ENCODE measurements at regions not wholly inside any gene's neighbourhood (a gene's known extent, or its start where the extent isn't known, plus 50 kb on each side); places are given as distances from the start of the nearest gene placed in this dataset.

- Mint-ChIP-seq H3K27ac (no peak overlapping the region), H3K9me3 (no peaks in the 10 kb centered on the region), H3K4me3 (no peak overlapping the region), H3K27me3 (ENCODE audit: insufficient read depth) (no peaks in the 10 kb centered on the region), H3K36me3 (ENCODE audit: low read depth) (no peaks in the 10 kb centered on the region), H3K4me1 (ENCODE audit: low read depth) (peaks cover 11% of the 10 kb centered on the region; the same call in 1 of the 2 replicates)
- TF ChIP-seq, protein P1, sequence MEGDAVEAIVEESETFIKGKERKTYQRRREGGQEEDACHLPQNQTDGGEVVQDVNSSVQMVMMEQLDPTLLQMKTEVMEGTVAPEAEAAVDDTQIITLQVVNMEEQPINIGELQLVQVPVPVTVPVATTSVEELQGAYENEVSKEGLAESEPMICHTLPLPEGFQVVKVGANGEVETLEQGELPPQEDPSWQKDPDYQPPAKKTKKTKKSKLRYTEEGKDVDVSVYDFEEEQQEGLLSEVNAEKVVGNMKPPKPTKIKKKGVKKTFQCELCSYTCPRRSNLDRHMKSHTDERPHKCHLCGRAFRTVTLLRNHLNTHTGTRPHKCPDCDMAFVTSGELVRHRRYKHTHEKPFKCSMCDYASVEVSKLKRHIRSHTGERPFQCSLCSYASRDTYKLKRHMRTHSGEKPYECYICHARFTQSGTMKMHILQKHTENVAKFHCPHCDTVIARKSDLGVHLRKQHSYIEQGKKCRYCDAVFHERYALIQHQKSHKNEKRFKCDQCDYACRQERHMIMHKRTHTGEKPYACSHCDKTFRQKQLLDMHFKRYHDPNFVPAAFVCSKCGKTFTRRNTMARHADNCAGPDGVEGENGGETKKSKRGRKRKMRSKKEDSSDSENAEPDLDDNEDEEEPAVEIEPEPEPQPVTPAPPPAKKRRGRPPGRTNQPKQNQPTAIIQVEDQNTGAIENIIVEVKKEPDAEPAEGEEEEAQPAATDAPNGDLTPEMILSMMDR (IDR thresholded peaks at IDR 0.05): no peak
- no peak for DNase-seq
Measured at GRCh38 chr7:46715579-46715978, 794.5 kb upstream of the IGFBP3 start.

- H3K4me3 Mint-ChIP-seq: no peak overlapping the region
- H3K27me3 Mint-ChIP-seq (ENCODE audit: insufficient read depth): no peaks in the 10 kb centered on the region
- no peaks in the 10 kb centered on the region for H3K36me3 Mint-ChIP-seq (ENCODE audit: low read depth)
- peaks cover 11% of the 10 kb centered on the region; the same call in 1 of the 2 replicates for H3K4me1 Mint-ChIP-seq (ENCODE audit: low read depth)
- TF ChIP-seq, protein P1 (IDR thresholded peaks at IDR 0.05): no peak
- DNase-seq: no peak
- no peak overlapping the region for H3K27ac Mint-ChIP-seq
- H3K9me3 Mint-ChIP-seq: no peaks in the 10 kb centered on the region
Measured at GRCh38 chr7:46714904-46715303, 793.8 kb upstream of the IGFBP3 start.

DNA sequence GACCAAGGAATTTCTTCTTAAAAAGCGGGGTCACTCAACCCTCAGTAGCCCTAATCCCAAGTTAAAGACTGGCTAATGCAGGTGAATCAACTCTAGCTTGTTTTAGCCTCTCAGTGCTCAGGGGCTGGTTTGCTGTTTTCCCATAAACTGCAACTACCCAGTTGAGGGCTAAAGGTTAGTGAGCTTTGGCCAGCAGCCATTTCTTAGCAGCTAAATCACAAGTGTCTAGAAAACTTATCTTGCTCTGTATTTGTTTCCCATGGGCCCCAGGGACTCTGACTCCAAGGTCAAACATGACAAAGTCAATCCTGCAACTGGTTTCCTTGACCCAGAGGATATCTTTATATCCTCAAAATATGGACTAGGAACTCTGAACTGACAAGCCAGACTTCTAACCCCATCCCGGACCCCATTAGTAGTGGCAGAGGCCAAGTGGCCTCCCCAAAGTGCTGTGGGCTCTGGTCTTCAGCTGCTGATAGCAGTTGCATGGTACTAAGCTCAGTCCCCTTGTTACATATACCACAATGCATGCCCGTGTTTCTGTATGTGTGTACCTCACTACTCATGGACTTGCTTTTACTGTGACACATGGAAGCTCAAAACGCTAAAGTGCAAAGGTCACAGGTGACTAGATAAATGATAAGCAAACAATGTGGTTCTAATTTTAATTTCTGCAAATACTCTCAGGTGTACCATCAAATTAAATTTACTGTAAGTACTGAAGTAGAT is 793.0 kb upstream of the IGFBP3 start:
- no peaks in the 10 kb centered on the region for H3K9me3 Mint-ChIP-seq
- no peak for DNase-seq
- no peaks in the 10 kb centered on the region for H3K27me3 Mint-ChIP-seq (ENCODE audit: insufficient read depth)
- no peaks in the 10 kb centered on the region for H3K36me3 Mint-ChIP-seq (ENCODE audit: low read depth)
- no peak overlapping the region for H3K4me3 Mint-ChIP-seq
- no peak overlapping the region for H3K27ac Mint-ChIP-seq
- peaks cover 11% of the 10 kb centered on the region; the same call in 1 of the 2 replicates for H3K4me1 Mint-ChIP-seq (ENCODE audit: low read depth)
- TF ChIP-seq, protein P1 (IDR thresholded peaks at IDR 0.05): no peak

DNA sequence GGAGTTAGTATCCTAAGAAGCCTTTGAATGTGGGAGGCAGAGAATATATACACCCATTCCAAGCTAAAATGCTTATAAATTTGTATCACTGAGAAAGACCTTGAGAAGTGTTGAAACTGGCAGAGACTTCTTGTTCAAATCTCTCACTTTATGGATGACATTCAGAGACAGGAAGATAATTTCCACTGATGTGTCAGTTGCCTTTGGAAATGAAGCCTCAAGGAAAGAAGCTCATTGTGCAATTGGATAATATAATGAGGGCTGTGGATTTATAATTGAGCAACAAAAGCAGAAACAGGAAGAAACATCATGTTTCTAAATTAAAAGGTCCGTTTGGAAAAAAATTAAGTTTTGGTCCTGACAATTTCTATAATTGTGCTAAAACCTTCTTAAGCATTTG is 789.9 kb upstream of the IGFBP3 start:
- Mint-ChIP-seq H3K36me3 (ENCODE audit: low read depth) (no peaks in the 10 kb centered on the region), H3K4me3 (no peak overlapping the region), H3K4me1 (ENCODE audit: low read depth) (peaks cover 24% of the 10 kb centered on the region), H3K9me3 (no peaks in the 10 kb centered on the region), H3K27me3 (ENCODE audit: insufficient read depth) (no peaks in the 10 kb centered on the region), H3K27ac (no peak overlapping the region)
- DNase-seq: no peak
- TF ChIP-seq, protein P1 (IDR thresholded peaks at IDR 0.05): no peak

DNA sequence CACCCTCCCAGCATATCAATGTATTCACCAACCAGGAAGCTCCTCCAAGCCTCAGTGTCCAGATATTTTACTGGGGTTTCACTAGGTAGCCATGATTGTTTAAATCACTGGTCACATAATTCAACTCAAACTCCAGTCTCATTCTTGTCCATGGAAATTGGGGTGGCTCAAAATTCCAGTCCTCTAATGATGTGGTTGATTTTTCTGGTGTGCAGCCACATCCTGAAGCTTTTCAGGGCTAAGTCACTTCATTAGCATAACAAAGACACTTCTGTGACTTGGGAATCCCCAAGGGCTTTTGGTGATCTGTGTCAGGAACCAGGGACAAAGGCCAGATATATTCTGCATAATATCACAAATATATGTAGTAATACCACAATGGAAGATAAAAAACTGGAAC is 786.9 kb upstream of the IGFBP3 start:
- TF ChIP-seq, protein P1 (IDR thresholded peaks at IDR 0.05): no peak
- no peak overlapping the region for H3K4me3 Mint-ChIP-seq
- no peak overlapping the region for H3K27ac Mint-ChIP-seq
- no peak for DNase-seq
- peaks cover 53% of the 10 kb centered on the region for H3K4me1 Mint-ChIP-seq (ENCODE audit: low read depth)
- no peaks in the 10 kb centered on the region for H3K9me3 Mint-ChIP-seq
- H3K36me3 Mint-ChIP-seq (ENCODE audit: low read depth): no peaks in the 10 kb centered on the region
- H3K27me3 Mint-ChIP-seq (ENCODE audit: insufficient read depth): no peaks in the 10 kb centered on the region
